Uterus (tissue), 3 donors: ENCODE measurements at regions not wholly inside any gene's neighbourhood (a gene's known extent, or its start where the extent isn't known, plus 50 kb on each side); places are given as distances from the start of the nearest gene placed in this dataset.

Experiments
- DNase-seq, 2 donors: peaks; one replicate each; pipeline ENCODE4 v3.0.0-alpha.2; 2019 to 2020
- H3K27ac ChIP-seq, 2 donors: fragments of 200-600 bp; sonication (generic); 1 replicate in 1 of 2; 2 replicates in 1 of 2; pipeline ENCODE4 v1.5.1; 2016 to 2018
- H3K27me3 ChIP-seq, 2 donors: fragments of 200-600 bp; sonication (generic); one replicate each; pipeline ENCODE4 v1.5.1; 2018 to 2019; ENCODE audit warnings: control low read depth in 1 of 2
- H3K36me3 ChIP-seq, 2 donors: fragments of 200-600 bp; sonication (generic); one replicate each; pipeline ENCODE4 v1.5.1; 2019; ENCODE audit warnings: control low read depth in 1 of 2
- H3K4me1 ChIP-seq, 2 donors: fragments of 200-600 bp; sonication (generic); one replicate each; pipeline ENCODE4 v1.5.1; 2018 to 2019; ENCODE audit warnings: control low read depth in 1 of 2
- H3K4me3 ChIP-seq, 2 donors: fragments of 200-600 bp; sonication (generic); 1 replicate in 1 of 2; 2 replicates in 1 of 2; pipeline ENCODE4 v1.5.1; 2018 to 2019; ENCODE audit warnings: mild to moderate bottlenecking in 1 of 2
- H3K9me3 ChIP-seq, 2 donors: fragments of 200-600 bp; sonication (generic); one replicate each; pipeline ENCODE4 v1.5.1; 2019; ENCODE audit warnings: control low read depth in 1 of 2
- CTCF ChIP-seq, 4 experiments: fragments of 200-600 bp in 2 of 4; fragments of 450-650 bp in 2 of 4; sonication (generic) in 2 of 4; IDR thresholded peaks; one replicate each; pipeline ENCODE4 v1.5.1; 2016 to 2019; ENCODE audit warnings: antibody characterized with exemption in 4 of 4, mild to moderate bottlenecking in 2 of 4, moderate library complexity in 1 of 4
- POLR2A ChIP-seq, 2 donors: fragments of 450-650 bp; IDR thresholded peaks; one replicate each; pipeline ENCODE4 v1.6.1; 2016; ENCODE audit warnings: antibody characterized with exemption in 2 of 2, mild to moderate bottlenecking in 1 of 2, moderate library complexity in 1 of 2
- intact Hi-C: fragments of 100-400 bp; cut with DNase I; formaldehyde crosslinking; loops from one replicate; pipeline ENCODE4 v1.15.1; 2023; ENCODE audit warnings: low total_unique reads
- donor health status: DM: yes; HTN: yes; CAD: no.

- H3K27me3 ChIP-seq = no peaks in the 10 kb centered on the region
- no peak for DNase-seq
- H3K36me3 ChIP-seq = no peaks in the 10 kb centered on the region
- no peaks in the 10 kb centered on the region for H3K9me3 ChIP-seq
- TF ChIP-seq POLR2A (IDR thresholded peaks at IDR 0.05) (no peak), CTCF (IDR thresholded peaks at IDR 0.05) (no peak)
- H3K27ac ChIP-seq = peak overlapping the region in 1 of 2 donors; percentile 8
- no peak overlapping the region for H3K4me3 ChIP-seq
- H3K4me1 ChIP-seq = no peaks in the 10 kb centered on the region
- intact Hi-C loops = no loop called here
Measured at GRCh38 chr6:21332660-21333059, 260.9 kb upstream of the SOX4 start.

GRCh38 chr6:21333715-21334114 lies 259.8 kb upstream of the SOX4 start:
- no peak for DNase-seq
- TF ChIP-seq POLR2A (IDR thresholded peaks at IDR 0.05) (no peak), CTCF (IDR thresholded peaks at IDR 0.05) (no peak)
- Histone ChIP-seq H3K9me3 (no peaks in the 10 kb centered on the region), H3K27ac (no peak overlapping the region), H3K36me3 (no peaks in the 10 kb centered on the region), H3K27me3 (no peaks in the 10 kb centered on the region), H3K4me3 (no peak overlapping the region), H3K4me1 (no peaks in the 10 kb centered on the region)
- intact Hi-C loops = no loop called here

- H3K36me3 ChIP-seq = no peaks in the 10 kb centered on the region
- no peak overlapping the region for H3K4me3 ChIP-seq
- no peaks in the 10 kb centered on the region for H3K4me1 ChIP-seq
- no peak overlapping the region for H3K27ac ChIP-seq
- H3K27me3 ChIP-seq = no peaks in the 10 kb centered on the region
- intact Hi-C loops = no loop called here
- DNase-seq = no peak
- TF ChIP-seq POLR2A (IDR thresholded peaks at IDR 0.05) (no peak), CTCF (IDR thresholded peaks at IDR 0.05) (no peak)
- no peaks in the 10 kb centered on the region for H3K9me3 ChIP-seq
Measured at GRCh38 chr6:21334651-21335050, 258.9 kb upstream of the SOX4 start.

GRCh38 chr6:21335591-21335990 lies 258.0 kb upstream of the SOX4 start:
- no peak for DNase-seq
- Histone ChIP-seq H3K9me3 (no peaks in the 10 kb centered on the region), H3K36me3 (no peaks in the 10 kb centered on the region), H3K4me3 (no peak overlapping the region), H3K4me1 (no peaks in the 10 kb centered on the region), H3K27me3 (no peaks in the 10 kb centered on the region), H3K27ac (no peak overlapping the region)
- TF ChIP-seq CTCF (IDR thresholded peaks at IDR 0.05) = no peak
- TF ChIP-seq POLR2A (IDR thresholded peaks at IDR 0.05) = no peak
- intact Hi-C loops = no loop called here

GRCh38 chr6:21337263-21337662 lies 256.3 kb upstream of the SOX4 start:
- no peak overlapping the region for H3K4me3 ChIP-seq
- no peak for DNase-seq
- intact Hi-C loops = no loop called here

More at GRCh38 chr6:21337263-21337662, 256.3 kb upstream of the SOX4 start:
- Histone ChIP-seq H3K27me3 (no peaks in the 10 kb centered on the region), H3K4me1 (no peaks in the 10 kb centered on the region), H3K9me3 (no peaks in the 10 kb centered on the region), H3K36me3 (no peaks in the 10 kb centered on the region), H3K27ac (no peak overlapping the region)
- no peak for TF ChIP-seq CTCF (IDR thresholded peaks at IDR 0.05)
